COLO829 (cell line): ENCODE measurements at regions not wholly inside any gene's neighbourhood (a gene's known extent, or its start where the extent isn't known, plus 50 kb on each side); places are given as distances from the start of the nearest gene placed in this dataset.

Experiments used
- DNase-seq: peaks from one replicate; pipeline ENCODE4 v3.0.0; 2012; ENCODE audit warnings: low spot score

DNA sequence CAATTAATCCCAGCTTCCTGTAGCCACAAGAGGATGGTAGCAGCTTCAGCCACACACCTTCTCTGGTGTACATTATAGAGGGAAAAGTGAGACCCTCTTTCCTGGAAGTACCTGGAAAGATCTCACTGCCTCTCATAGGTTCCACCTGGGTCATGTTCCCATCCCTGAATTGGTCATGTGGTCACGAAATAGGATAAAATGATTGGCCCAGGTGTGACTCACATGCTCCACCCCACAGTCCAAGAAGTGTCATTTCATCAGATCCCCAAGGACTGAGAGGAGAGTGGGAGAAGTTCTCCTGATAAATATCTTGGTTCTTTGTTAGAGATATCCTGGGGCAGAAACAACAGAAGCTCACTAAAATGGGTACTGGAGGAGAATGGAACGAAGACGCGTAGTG, 142.4 kb downstream of the QRSL1 start:
- DNase-seq = no peak

- no peak for DNase-seq
These were observed 141.3 kb downstream of the QRSL1 start for GRCh38 chr6:106770663-106771062.

- DNase-seq = no peak
These were observed 140.7 kb downstream of the QRSL1 start for GRCh38 chr6:106770081-106770480.

- DNase-seq = no peak
These were observed 137.9 kb downstream of the QRSL1 start for GRCh38 chr6:106767271-106767670.

GRCh38 chr6:106766201-106766600, 136.8 kb downstream of the QRSL1 start:
- no peak for DNase-seq

DNA sequence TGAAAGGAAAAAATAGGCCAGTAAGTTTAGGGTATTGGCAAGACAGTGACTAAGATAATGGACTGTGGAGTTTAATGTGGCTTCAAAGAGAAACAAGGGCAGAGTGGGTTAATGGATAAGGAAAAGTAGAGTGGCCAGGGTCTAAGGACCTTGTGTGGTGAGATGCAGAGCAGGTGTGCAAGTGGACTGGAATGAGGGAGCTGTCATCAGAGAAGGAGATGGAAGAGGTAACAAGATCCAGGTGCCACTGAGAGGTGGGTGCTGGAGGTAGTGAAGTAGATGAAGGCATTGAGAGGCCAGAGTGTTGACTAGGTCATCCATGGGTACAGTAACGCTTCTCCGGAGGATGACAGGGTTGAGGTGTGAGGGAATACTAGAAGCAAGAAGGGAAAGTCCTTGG, 136.1 kb downstream of the QRSL1 start:
- DNase-seq = no peak

GRCh38 chr6:106764353-106764980, 135.1 kb downstream of the QRSL1 start:
- DNase-seq = no peak

- no peak for DNase-seq
These were observed 134.0 kb downstream of the QRSL1 start for GRCh38 chr6:106763361-106763760.

DNA sequence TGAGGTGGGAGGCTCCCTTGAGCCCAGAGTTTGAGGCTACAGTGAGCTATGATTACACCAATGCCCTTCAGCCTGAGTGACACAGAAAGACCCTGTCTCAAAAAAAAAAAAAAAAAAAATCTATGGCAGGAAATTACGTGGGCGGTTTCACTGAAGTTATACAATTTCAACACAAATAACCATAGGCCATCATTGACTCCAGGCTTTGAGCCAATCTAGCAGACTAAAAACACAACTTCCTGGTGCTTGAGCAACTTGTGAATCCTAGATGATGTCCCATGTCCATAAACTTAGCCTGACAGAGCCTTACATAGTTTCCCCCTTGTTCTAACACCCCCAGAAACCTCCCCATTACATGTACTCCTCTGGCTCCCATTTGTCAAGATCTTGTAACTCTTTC, 131.8 kb downstream of the QRSL1 start:
- DNase-seq = no peak

- DNase-seq = no peak
These were observed 129.7 kb downstream of the QRSL1 start for GRCh38 chr6:106759112-106759511.

DNA sequence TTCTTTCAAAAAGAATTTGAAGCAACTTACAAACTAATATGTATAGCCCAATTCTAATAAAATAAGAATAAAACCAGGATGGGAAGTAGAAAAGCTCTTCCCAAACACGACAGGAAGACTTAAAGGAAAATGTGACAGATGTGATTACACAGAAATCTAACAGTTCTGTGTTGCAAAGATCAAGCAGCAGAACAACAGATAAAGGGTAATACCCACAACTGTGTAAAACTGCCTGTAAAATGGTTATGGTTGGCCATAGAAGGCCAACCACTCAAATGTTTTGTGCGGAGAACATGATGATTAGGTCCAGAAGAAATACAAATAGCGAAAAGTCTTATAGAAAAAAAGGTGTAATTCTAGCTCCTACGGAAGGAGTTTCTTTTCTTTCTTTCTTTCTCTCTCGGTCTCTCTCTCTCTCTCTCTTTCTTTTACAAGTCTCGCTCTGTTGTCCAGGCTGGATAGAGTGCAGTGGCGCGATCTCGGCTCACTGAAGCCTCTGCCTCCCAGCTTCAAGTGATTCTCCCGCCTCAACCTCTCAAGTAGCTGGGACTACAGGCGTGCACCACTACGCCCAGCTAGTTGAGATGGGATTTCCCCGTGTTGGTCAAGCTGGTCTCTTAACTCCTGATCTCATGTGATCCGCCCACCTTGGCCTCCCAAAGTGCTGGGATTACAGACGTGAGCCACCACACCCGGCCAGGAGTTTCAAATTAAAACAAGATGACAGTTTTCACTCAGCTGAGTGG, 128.5 kb downstream of the QRSL1 start:
- no peak for DNase-seq

DNA sequence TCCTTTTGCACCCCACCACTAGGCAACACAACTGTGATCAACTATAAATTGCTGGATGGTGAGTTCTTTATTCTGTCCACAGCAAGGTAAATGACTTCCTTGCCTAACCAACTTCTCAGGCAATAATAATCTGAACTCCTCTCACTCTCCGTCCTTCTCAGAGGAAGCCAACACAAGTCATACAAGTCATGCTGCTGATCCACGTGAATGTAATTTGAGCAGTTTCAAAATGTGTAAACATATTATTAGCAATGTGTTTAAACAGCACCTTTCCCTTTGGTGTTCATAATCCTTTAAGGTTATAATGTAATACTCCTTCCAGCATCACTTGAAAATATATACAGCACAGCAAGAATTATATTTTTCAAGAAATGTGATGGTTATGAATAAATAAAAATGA, 127.9 kb downstream of the QRSL1 start:
- DNase-seq = no peak

DNA sequence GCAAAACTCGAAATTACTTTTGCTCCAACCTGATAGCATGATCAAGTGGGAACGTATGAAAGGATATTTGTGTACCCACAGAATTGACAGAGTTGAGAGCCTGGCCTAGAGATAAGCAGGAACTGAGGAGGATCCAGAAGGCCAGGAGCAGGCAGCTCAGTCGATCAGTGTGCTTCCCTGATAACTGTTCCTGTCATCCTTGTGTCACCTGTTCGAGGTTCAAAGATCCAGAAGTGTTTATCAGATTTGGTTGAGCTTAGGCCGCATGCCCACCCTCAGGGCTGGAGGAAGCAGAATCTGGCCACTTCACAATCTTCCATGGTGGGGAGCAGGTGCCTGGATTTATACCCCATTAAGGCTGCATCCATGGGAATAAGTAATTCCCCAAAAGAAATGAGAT, 124.8 kb downstream of the QRSL1 start:
- no peak for DNase-seq

GRCh38 chr6:106752641-106753040, 123.3 kb downstream of the QRSL1 start:
- DNase-seq = no peak

DNA sequence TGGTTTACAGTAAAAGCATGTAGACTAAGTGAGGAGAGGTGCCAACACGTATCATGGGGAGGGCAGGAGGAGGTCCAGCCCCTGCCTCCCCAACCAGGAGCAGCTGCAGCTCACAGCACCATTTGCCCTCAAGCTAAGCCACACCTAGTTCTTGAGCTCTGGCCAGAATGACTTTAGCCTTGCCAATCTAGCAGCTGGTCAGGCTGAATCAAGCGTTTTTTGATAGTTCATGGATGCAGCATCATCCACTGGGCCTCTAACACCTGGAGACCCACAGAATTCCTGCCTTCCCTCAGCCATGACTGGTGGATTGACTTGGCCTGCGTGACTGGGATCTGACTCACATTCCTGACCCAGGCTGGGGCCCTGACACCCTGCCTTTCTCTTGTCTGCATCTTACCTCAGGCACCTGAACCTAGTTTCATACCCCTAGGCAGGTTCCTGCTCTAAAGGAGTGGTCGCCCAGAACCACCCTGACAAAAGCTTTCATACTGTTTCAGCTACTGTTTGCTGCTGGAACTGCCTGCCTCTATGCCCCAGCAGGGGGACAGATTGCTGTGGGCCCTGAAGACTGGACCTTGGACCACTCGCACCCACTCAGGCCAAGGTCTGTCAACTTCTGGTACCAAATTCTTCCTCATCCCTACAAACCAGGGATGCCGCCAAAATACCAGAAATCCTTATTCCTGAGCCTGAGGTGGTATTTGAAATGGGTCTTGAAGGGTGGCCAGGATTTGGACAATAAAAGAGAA, 122.3 kb downstream of the QRSL1 start:
- DNase-seq = no peak

DNA sequence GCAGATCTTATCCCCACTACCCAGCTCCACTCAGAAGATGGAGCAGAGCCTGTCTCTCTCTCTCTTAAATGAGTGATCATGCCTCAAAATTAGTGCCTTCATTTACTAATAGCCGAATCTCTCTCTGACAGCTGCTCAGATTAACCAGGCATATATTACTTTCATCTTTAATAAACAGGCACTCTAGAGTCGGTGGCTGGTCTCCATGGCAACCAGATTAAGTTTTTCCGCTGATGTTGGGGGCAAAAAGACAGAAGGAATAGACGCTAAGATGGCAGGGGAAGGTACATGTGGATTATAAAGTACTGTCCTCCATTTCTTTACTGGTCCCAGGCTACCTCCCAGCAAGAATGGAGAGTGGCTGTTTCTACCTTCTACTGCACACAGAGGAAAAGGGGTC, 121.6 kb downstream of the QRSL1 start:
- DNase-seq = no peak

DNA sequence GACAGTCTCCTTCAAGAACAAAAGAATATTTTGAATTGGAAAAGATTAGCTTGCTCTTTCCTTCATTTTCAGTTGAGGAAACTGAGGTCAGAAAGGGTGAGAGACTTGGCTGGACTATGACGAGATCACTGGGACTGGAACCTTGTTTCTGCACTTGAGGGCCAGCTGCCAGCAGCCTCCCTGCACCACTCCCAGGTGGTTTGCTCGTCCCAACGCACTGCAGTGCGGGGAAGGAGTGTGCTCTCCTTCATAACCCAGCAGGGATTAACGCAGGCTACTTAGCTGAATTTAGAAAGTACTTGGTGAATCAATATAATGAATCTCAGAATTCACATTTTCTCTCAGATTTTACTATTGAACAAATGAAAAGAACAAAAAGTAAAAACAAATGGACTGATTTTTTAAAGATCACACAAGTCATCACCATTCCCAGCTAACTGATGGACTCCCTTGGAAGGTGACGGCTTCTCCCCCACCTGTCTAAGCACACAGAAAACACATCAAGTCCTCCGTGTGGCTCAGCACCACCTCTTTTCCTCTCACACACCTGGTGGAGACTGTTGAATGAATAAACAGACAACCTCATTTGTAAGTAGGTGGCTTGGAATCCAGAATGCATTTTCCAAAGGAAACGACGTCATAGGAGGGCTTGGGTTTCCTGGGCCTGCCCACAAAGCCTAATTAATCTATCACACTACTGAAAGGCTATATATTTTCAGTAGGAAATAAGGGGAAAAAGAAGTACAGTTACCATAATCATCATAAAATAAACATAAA, 121.0 kb downstream of the QRSL1 start:
- DNase-seq = no peak

DNA sequence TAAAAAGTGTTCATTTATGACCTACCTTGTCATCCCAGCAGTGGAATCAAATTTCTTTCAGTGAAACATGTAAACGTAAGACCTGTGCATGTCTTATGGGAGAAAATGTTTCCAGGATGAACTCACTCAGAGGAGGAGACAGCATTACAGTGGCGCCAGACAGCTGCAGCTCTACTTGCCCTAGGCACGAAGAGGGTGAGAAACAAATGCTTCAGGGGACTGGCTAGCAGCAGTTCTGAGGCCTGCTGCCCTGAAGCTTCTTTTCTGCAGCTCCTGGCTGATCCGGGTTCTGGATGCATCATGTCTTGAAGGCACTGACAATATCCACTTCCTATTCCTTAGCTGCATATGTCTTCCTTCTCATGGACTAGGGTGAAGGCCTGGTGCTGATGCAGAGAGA, 120.2 kb downstream of the QRSL1 start:
- no peak for DNase-seq

DNA sequence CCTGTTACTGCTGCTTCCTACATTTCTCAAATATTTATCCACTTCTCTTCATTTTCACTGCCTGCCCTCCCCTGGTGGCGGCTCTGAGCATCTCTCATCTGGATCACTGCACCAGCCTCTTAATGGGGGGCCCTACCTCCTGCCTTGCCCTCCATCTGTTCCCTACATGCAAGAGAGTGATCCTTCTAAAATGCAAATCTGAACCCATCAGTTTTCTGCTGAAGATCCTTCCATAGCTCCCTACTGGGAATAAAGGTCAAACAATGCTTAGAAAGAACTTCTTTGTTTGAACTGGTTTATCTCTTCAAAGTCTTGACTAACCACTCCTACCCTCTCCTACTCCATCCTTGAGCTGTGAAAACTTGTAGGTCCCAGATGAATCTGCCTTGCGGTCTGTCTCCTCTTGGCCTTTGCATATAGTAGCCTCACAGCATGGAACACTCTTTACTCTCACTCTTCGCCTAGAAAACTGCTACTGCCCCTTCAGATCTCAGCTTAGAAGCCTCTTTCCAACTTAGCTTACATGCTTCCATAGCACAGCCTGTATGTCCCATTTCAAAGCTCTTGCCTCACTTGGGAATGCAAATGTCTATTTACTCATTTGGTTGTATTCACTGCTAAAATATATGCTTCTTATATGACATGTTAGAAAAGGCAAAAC, 119.3 kb downstream of the QRSL1 start:
- DNase-seq = no peak

- no peak for DNase-seq
These were observed 117.8 kb downstream of the QRSL1 start for GRCh38 chr6:106747139-106747538.

DNA sequence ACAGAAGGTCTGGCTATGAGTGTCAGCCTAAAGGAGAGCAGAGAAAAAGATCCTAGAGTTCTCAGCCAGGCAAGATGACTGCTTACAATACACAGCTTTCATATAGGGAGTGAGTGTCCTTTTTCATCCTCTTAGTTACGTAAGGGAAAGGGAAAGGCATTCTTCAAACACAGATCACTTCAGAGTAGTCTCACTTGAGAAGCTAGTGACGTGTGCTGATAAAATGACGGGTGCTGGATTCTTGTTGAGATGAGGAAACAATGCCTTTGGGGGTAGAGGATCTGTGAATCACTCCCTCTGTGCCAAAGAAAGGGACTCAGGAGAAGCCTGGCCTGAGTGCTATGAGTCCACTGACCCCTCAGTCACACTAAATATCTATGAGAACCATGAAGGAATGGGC, 117.3 kb downstream of the QRSL1 start:
- peak; percentile 60 for DNase-seq
